ENCODE measurements at regions not wholly inside any gene's neighbourhood (a gene's known extent, or its start where the extent isn't known, plus 50 kb on each side); places are given as distances from the start of the nearest gene placed in this dataset.

GRCh38 chr12:113650476-113650875 is 178.8 kb upstream of the LHX5 start:
- DNase-seq (ENCODE audit: low spot score in 2 of 2, unreplicated experiment in 2 of 2), result no peak
- H3K9me3 Mint-ChIP-seq, result peaks cover 8% of the 10 kb centered on the region
- no peak for TF ChIP-seq CTCF (IDR thresholded peaks at IDR 0.05; ENCODE audit: unreplicated experiment)
- H3K27ac Mint-ChIP-seq, result no peak overlapping the region
- H3K4me1 Mint-ChIP-seq, result peaks cover 2% of the 10 kb centered on the region
- H3K27me3 Mint-ChIP-seq (ENCODE audit: low read depth), result peaks cover 32% of the 10 kb centered on the region
- H3K4me3 Mint-ChIP-seq, result no peak overlapping the region
- no peaks in the 10 kb centered on the region for H3K36me3 Mint-ChIP-seq

DNA sequence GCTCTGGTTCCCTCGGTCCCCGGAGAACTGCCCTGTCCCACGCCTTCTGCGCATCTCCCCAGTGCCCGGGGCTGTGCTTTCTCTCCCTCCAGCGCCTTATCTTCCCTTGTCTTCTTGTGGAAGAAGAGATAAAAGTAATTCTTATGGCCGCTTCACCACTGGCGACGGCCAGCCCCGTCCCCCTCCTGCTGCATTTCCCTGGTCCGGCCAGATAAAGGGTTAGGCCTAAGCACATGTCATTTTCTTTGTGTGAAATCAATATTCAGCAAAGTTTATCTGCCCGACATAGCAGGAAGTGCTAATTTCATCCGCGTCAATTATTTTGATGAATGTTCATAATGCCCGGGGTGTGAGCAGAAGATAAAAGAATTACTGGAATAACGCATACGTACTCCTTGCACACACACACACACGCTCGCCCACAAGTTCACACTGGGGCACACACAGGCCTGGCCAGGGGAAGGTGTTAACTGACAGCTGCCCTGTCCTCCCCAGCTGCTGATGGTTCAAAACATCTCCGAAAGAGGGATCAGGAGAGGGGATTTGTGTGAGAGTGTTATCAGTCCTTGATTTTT is 177.7 kb upstream of the LHX5 start:
- Mint-ChIP-seq H3K36me3 (no peaks in the 10 kb centered on the region), H3K27me3 (ENCODE audit: low read depth) (peaks cover 42% of the 10 kb centered on the region), H3K4me3 (no peak overlapping the region), H3K9me3 (peaks cover 7% of the 10 kb centered on the region), H3K4me1 (peaks cover 2% of the 10 kb centered on the region), H3K27ac (no peak overlapping the region)
- no peak for TF ChIP-seq CTCF (IDR thresholded peaks at IDR 0.05; ENCODE audit: unreplicated experiment)
- no peak for DNase-seq (ENCODE audit: low spot score in 2 of 2, unreplicated experiment in 2 of 2)

DNA sequence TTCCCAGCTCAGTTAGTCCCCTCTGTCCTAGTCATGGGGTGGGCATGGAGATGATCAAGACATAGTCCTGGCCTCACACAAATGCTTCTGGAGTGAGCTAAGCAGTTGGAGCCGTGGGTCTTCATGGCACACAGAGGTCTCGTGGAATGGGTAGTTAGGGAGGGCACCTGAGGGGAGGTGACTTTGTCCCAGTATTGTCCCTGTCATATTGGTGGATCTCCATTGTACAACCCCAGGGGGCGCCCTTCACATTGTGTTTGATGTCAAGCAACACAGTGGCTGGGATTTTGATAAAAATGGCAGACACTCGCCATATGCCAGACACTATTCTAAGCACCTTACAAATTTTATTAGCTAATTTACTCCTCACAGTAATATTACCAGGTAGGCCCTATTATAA is 175.4 kb upstream of the LHX5 start:
- no peak for DNase-seq (ENCODE audit: low spot score in 2 of 2, unreplicated experiment in 2 of 2)
- Mint-ChIP-seq H3K4me3 (no peak overlapping the region), H3K9me3 (no peaks in the 10 kb centered on the region), H3K36me3 (no peaks in the 10 kb centered on the region), H3K27ac (no peak overlapping the region), H3K27me3 (ENCODE audit: low read depth) (peaks cover 50% of the 10 kb centered on the region), H3K4me1 (peaks cover 2% of the 10 kb centered on the region)
- peak; percentile 16 for TF ChIP-seq CTCF (IDR thresholded peaks at IDR 0.05; ENCODE audit: unreplicated experiment)

GRCh38 chr12:113645603-113646002 is 173.9 kb upstream of the LHX5 start:
- peaks cover 2% of the 10 kb centered on the region for H3K4me1 Mint-ChIP-seq
- no peaks in the 10 kb centered on the region for H3K36me3 Mint-ChIP-seq
- no peak overlapping the region for H3K4me3 Mint-ChIP-seq
- no peak for DNase-seq (ENCODE audit: low spot score in 2 of 2, unreplicated experiment in 2 of 2)
- no peak for TF ChIP-seq CTCF (IDR thresholded peaks at IDR 0.05; ENCODE audit: unreplicated experiment)
- H3K27ac Mint-ChIP-seq, result no peak overlapping the region
- no peaks in the 10 kb centered on the region for H3K9me3 Mint-ChIP-seq
- peaks cover 63% of the 10 kb centered on the region for H3K27me3 Mint-ChIP-seq (ENCODE audit: low read depth)

GRCh38 chr12:113645183-113645582 is 173.5 kb upstream of the LHX5 start:
- Mint-ChIP-seq H3K4me1 (no peaks in the 10 kb centered on the region), H3K27ac (no peak overlapping the region), H3K9me3 (no peaks in the 10 kb centered on the region), H3K27me3 (ENCODE audit: low read depth) (peaks cover 66% of the 10 kb centered on the region), H3K36me3 (no peaks in the 10 kb centered on the region), H3K4me3 (no peak overlapping the region)
- TF ChIP-seq CTCF (IDR thresholded peaks at IDR 0.05; ENCODE audit: unreplicated experiment), result no peak
- DNase-seq (ENCODE audit: low spot score in 2 of 2, unreplicated experiment in 2 of 2), result no peak

Data from mesothelial cell of epicardium (in vitro differentiated cells).